ENCODE measurements at regions not wholly inside any gene's neighbourhood (a gene's known extent, or its start where the extent isn't known, plus 50 kb on each side); places are given as distances from the start of the nearest gene placed in this dataset.

DNA sequence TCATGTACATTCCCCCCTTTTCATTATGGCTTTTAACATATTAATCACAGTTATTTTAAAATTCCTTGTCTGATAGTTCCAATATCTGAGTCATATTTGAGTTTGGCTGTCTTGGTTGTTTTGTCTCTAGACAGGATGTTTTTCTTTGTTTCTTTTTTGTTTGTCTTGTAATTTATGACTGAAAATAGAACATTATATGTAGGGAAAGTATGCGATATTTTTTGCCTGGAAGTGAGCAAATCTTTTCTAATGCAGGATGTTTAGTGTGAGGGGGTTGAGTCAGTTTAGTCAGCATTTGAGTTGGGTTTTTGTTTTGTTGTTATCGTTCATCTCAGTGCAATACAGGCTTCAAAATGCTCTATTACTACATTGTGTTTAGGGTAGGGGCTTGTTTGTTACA is 239.7 kb downstream of the SNAPC1 start:
- no peak for TF ChIP-seq CTCF (IDR thresholded peaks at IDR 0.05)
- no peak for TF ChIP-seq EZH2 (IDR thresholded peaks at IDR 0.05; ENCODE audit: borderline replicate concordance, insufficient read depth, low read depth, low read length, poor library complexity, severe bottlenecking)
